GM12878 (cell line): ENCODE measurements at regions not wholly inside any gene's neighbourhood (a gene's known extent, or its start where the extent isn't known, plus 50 kb on each side); places are given as distances from the start of the nearest gene placed in this dataset.
"Not testable (repeated sequence)": the region's sequence is repeated elsewhere in the genome, so short reads cannot be mapped to it uniquely, and the experiment has no call there.

Experiments
- ATAC-seq: fragments of 200-7000 bp; cut with Tn5 transposase; 3 replicates; pipeline ENCODE4 v1.9.1; 2020; ENCODE audit warnings: mild to moderate bottlenecking, moderate library complexity
- BruUV-seq: library from RNA; stranded (reverse); fragments of 400-500 nt; replicated peaks from 2 replicates; lab custom pipeline; 2021; lab: Mats Ljungman, UMichigan
- CTCF ChIA-PET: fragments of 300-600 bp; sonication (Branson Sonifier 250); formaldehyde crosslinking; extraction: SDS; loops from one replicate; lab custom pipeline; 2021; ENCODE audit warnings: inconsistent platforms; lab: Yijun Ruan, JAX
- POLR2A ChIA-PET: fragments of 350-600 bp; formaldehyde crosslinking; extraction: SDS; loops from one replicate; lab custom pipeline; 2021; ENCODE audit warnings: inconsistent platforms; lab: Charles Lee
- RAD21 ChIA-PET: fragments of 300-600 bp; sonication (Branson Sonifier 250); formaldehyde crosslinking; loops from one replicate; lab custom pipeline; 2023; ENCODE audit warnings: antibody characterized with exemption; ENCODE audit not compliant: unreplicated experiment; lab: Charles Lee
- SMC1A ChIA-PET: fragments of 300-600 bp; sonication (Branson Sonifier 250); formaldehyde crosslinking; loops from one replicate; lab custom pipeline; 2023; ENCODE audit not compliant: unreplicated experiment, uncharacterized antibody; lab: Charles Lee
- DNase-seq: peaks from one replicate; pipeline ENCODE4 v3.0.0-alpha.2; 2011; ENCODE audit warnings: low read depth, low spot score
- FAIRE-seq: peaks from 3 replicates; lab custom pipeline; 2011; peaks lifted over from hg19 to GRCh38; lab: Jason Lieb, UNC
- H2AFZ ChIP-seq: 2 replicates; pipeline ENCODE4 v1.6.0; 2011; ENCODE audit warnings: low read depth, low read length, control low read depth; ENCODE audit not compliant: control insufficient read depth
- H3K27ac ChIP-seq: 2 replicates; pipeline ENCODE4 v1.5.1; 2011; ENCODE audit warnings: control low read depth; ENCODE audit not compliant: control insufficient read depth, insufficient read depth
- H3K27me3 ChIP-seq, 2 experiments: replicated peaks in 1 of 2; 2 replicates each; pipeline versions ENCODE4 v1.6.0 to v1.6.1; 2011; ENCODE audit warnings: low read length in 1 of 2; ENCODE audit not compliant: control insufficient read depth in 2 of 2, insufficient read depth in 2 of 2
- H3K36me3 ChIP-seq, 2 experiments: 2 replicates each; pipeline ENCODE4 v1.5.1; 2011; ENCODE audit warnings: low read length in 1 of 2; ENCODE audit not compliant: control insufficient read depth in 2 of 2, insufficient read depth in 2 of 2
- H3K4me1 ChIP-seq: 2 replicates; pipeline ENCODE4 v1.6.1; 2011; ENCODE audit warnings: mild to moderate bottlenecking, low read length, moderate library complexity, mixed read lengths; ENCODE audit not compliant: control insufficient read depth, insufficient read depth
- H3K4me2 ChIP-seq: 2 replicates; pipeline ENCODE4 v1.6.0; 2011; ENCODE audit warnings: control low read depth; ENCODE audit not compliant: control insufficient read depth, insufficient read depth
- H3K4me3 ChIP-seq: fragments of 200-600 bp; sonication (generic); 2 replicates; pipeline ENCODE4 v1.5.1; 2016
- H3K79me2 ChIP-seq: 2 replicates; pipeline ENCODE4 v1.6.0; 2011; ENCODE audit warnings: low read length; ENCODE audit not compliant: control insufficient read depth, insufficient read depth
- H3K9ac ChIP-seq: 2 replicates; pipeline ENCODE4 v1.8.0; 2011; ENCODE audit warnings: low read length, control low read depth, mixed read lengths; ENCODE audit not compliant: control insufficient read depth, insufficient read depth
- H3K9me3 ChIP-seq: replicated peaks from 3 replicates; pipeline ENCODE4 v1.5.1; 2011; ENCODE audit warnings: mild to moderate bottlenecking, low read length; ENCODE audit not compliant: control insufficient read depth, insufficient read depth
- H4K20me1 ChIP-seq: 2 replicates; pipeline ENCODE4 v1.6.0; 2011; ENCODE audit not compliant: control insufficient read depth, insufficient read depth
- BACH1 ChIP-seq: fragments of 450-650 bp; IDR thresholded peaks from 2 replicates; pipeline ENCODE4 v1.6.1; 2017; ENCODE audit warnings: mild to moderate bottlenecking, borderline replicate concordance
- NFYA ChIP-seq: IDR thresholded peaks from 2 replicates; pipeline ENCODE4 v1.6.1; 2011; ENCODE audit warnings: low read depth, mild to moderate bottlenecking, low read length, improper control_type of control experiment, borderline replicate concordance
- NR2C1 ChIP-seq: fragments of 450-650 bp; IDR thresholded peaks from 2 replicates; pipeline ENCODE4 v1.6.1; 2017; ENCODE audit warnings: antibody characterized with exemption, mild to moderate bottlenecking, moderate library complexity
- NR2C2 ChIP-seq: IDR thresholded peaks from 2 replicates; pipeline ENCODE4 v1.6.1; 2011; ENCODE audit warnings: borderline replicate concordance, low read depth; ENCODE audit not compliant: control insufficient read depth, insufficient read length
- PRDM15 ChIP-seq: fragments of 450-650 bp; formaldehyde crosslinking; IDR thresholded peaks from 2 replicates; pipeline ENCODE4 v1.4.0; 2020; ENCODE audit warnings: mild to moderate bottlenecking, moderate library complexity
- RAD51 ChIP-seq: fragments of 450-650 bp; IDR thresholded peaks from 2 replicates; pipeline ENCODE4 v1.6.1; 2016; ENCODE audit warnings: moderate library complexity, mild to moderate bottlenecking, inconsistent platforms
- RFX5 ChIP-seq: IDR thresholded peaks from 2 replicates; pipeline ENCODE4 v1.6.1; 2011; ENCODE audit warnings: low read depth, low read length, improper control_type of control experiment
- SKIL ChIP-seq: fragments of 450-650 bp; IDR thresholded peaks from 2 replicates; pipeline ENCODE4 v1.6.1; 2017; ENCODE audit warnings: mild to moderate bottlenecking, low read depth, inconsistent platforms; ENCODE audit not compliant: poor library complexity, severe bottlenecking
- SMARCA5 ChIP-seq: fragments of 450-650 bp; IDR thresholded peaks from 2 replicates; pipeline ENCODE4 v1.6.1; 2017; ENCODE audit warnings: mild to moderate bottlenecking
- SREBF2 ChIP-seq: IDR thresholded peaks from 2 replicates; pipeline ENCODE4 v1.6.1; 2012; ENCODE audit warnings: mild to moderate bottlenecking, low read length
- WGBS: methylation state at CpG from one replicate; pipeline ENCODE4 v1.1.6; 2016; ENCODE audit warnings: low lambda C conversion rate; ENCODE audit not compliant: insufficient replicate concordance, insufficient coverage; ENCODE audit errors: missing lambda C conversion rate; 5-methylcytosine and 5-hydroxymethylcytosine counted together
- in situ Hi-C: fragments of 300-500 bp; cut with MboI; formaldehyde crosslinking; loops from 9 replicates; pipeline ENCODE4 v1.14.3; 2018; ENCODE audit warnings: mixed read lengths
- intact Hi-C: fragments of 100-400 bp; cut with micrococcal nuclease; formaldehyde crosslinking; loops from one replicate; pipeline ENCODE4 v1.14.2; 2022; ENCODE audit not compliant: unreplicated experiment

GRCh38 chr12:116666829-116667228, 71.0 kb downstream of the SPRING1 start:
- FAIRE-seq: not testable (repeated sequence)

GRCh38 chr12:116666305-116666673, 71.6 kb downstream of the SPRING1 start:
- POLR2A ChIA-PET: interaction anchor here (0.5 kb wide), 1 partner anchor 200 kb away, joined by 4 read pairs; no protein-coding TSS in a partner anchor
- SMC1A ChIA-PET: no interaction called here
- no peaks in the 10 kb centered on the region; a peak in 1 of 4 replicates for H3K27me3 ChIP-seq
- intact Hi-C loops: no loop called here
- DNase-seq: no peak
- no peak overlapping the region for H3K4me2 ChIP-seq
- H3K4me3 ChIP-seq: no peak overlapping the region
- H3K36me3 ChIP-seq: no peaks in the 10 kb centered on the region
- no peak overlapping the region for H3K9ac ChIP-seq
- in situ Hi-C loops: no loop called here
- no peaks in the 10 kb centered on the region for H4K20me1 ChIP-seq
- H2AFZ ChIP-seq: no peak overlapping the region
- WGBS: 52% methylated on average over 10 of the region's 10 CpGs
- no peak overlapping the region for H3K27ac ChIP-seq
- no TSS peak for BruUV-seq
- CTCF ChIA-PET: interaction anchor here (1.0 kb wide), 1 partner anchor 669 kb away, joined by 3 read pairs; no protein-coding TSS in a partner anchor
- no peaks in the 10 kb centered on the region for H3K9me3 ChIP-seq
- RAD21 ChIA-PET: no interaction called here
- no peaks in the 10 kb centered on the region for H3K79me2 ChIP-seq
- no peaks in the 10 kb centered on the region for H3K4me1 ChIP-seq
- no peak for ATAC-seq
- no peak for FAIRE-seq
- TF ChIP-seq RAD51 (no peak), SKIL (no peak), SMARCA5 (no peak), RFX5 (no peak), PRDM15 (CRISPR knock-in tag) (no peak), NR2C2 (no peak), BACH1 (no peak), SREBF2 (no peak), NR2C1 (no peak), NFYA (no peak)

More at GRCh38 chr12:116666829-116667228, 71.0 kb downstream of the SPRING1 start:
- H3K36me3 ChIP-seq, H3K4me3 ChIP-seq, H3K4me2 ChIP-seq, ATAC-seq, H3K27me3 ChIP-seq, H3K27ac ChIP-seq, DNase-seq, SMC1A ChIA-PET, H3K9me3 ChIP-seq, H3K79me2 ChIP-seq, in situ Hi-C loops, RAD21 ChIA-PET, H3K9ac ChIP-seq, H3K4me1 ChIP-seq, H2AFZ ChIP-seq, intact Hi-C loops, H4K20me1 ChIP-seq, POLR2A ChIA-PET, BruUV-seq: not testable (repeated sequence)
- 42% methylated on average over 8 of the region's 8 CpGs for WGBS
- CTCF ChIA-PET: interaction anchor here (1.0 kb wide), 1 partner anchor 670 kb away, joined by 3 read pairs; no protein-coding TSS in a partner anchor
